GM12872 (cell line): ENCODE measurements at regions not wholly inside any gene's neighbourhood (a gene's known extent, or its start where the extent isn't known, plus 50 kb on each side); places are given as distances from the start of the nearest gene placed in this dataset.

ENCODE experiments used
- CTCF ChIP-seq: IDR thresholded peaks from 3 replicates; pipeline ENCODE4 v1.5.1; 2011; ENCODE audit warnings: low read depth, mild to moderate bottlenecking, low read length, moderate library complexity; ENCODE audit not compliant: insufficient read depth

- TF ChIP-seq CTCF = no peak
These were observed 269.8 kb upstream of the HDAC4 start for GRCh38 chr2:239670463-239671120.

- no peak for TF ChIP-seq CTCF
These were observed 269.2 kb upstream of the HDAC4 start for GRCh38 chr2:239669899-239670460.

GRCh38 chr2:239669181-239669898 lies 268.5 kb upstream of the HDAC4 start:
- TF ChIP-seq CTCF = no peak

- no peak for TF ChIP-seq CTCF
These were observed 267.8 kb upstream of the HDAC4 start for GRCh38 chr2:239668651-239669050.

- no peak for TF ChIP-seq CTCF
These were observed 267.2 kb upstream of the HDAC4 start for GRCh38 chr2:239668042-239668441.

- no peak for TF ChIP-seq CTCF
These were observed 266.7 kb upstream of the HDAC4 start for GRCh38 chr2:239667431-239667985.

GRCh38 chr2:239666855-239667376 lies 266.1 kb upstream of the HDAC4 start:
- TF ChIP-seq CTCF = no peak
